T-helper 17 cell (primary cell): ENCODE measurements at regions not wholly inside any gene's neighbourhood (a gene's known extent, or its start where the extent isn't known, plus 50 kb on each side); places are given as distances from the start of the nearest gene placed in this dataset.
"Not testable (repeated sequence)": the region's sequence is repeated elsewhere in the genome, so short reads cannot be mapped to it uniquely, and the experiment has no call there.

Experiments used
- ATAC-seq: fragments of 150-1000 bp; cut with Tn5 transposase; 2 replicates; pipeline ENCODE4 v1.10.0; 2021; ENCODE audit warnings: mild to moderate bottlenecking, moderate library complexity
- DNase-seq, 3 donors: peaks; one replicate each; pipeline versions ENCODE4 v3.0.0 to v3.0.0-alpha.2; 2020 to 2021
- H3K9me3 ChIP-seq: one replicate; pipeline ENCODE4 v1.7.0; 2013; ENCODE audit warnings: low read length, mild to moderate bottlenecking; ENCODE audit not compliant: control insufficient read depth, poor library complexity, severe bottlenecking
- H3K27ac Mint-ChIP-seq: one replicate; pipeline ENCODE4 v1.8.0; 2022; ENCODE audit warnings: mild to moderate bottlenecking, moderate library complexity, mixed read lengths
- H3K27me3 Mint-ChIP-seq: one replicate; pipeline ENCODE4 v1.8.0; 2022; ENCODE audit warnings: mixed read lengths
- H3K36me3 Mint-ChIP-seq: one replicate; pipeline ENCODE4 v1.8.0; 2022; ENCODE audit warnings: low read depth, mixed read lengths
- H3K4me1 Mint-ChIP-seq: one replicate; pipeline ENCODE4 v1.8.0; 2022; ENCODE audit warnings: mild to moderate bottlenecking, mixed read lengths
- H3K4me3 Mint-ChIP-seq: one replicate; pipeline ENCODE4 v1.8.0; 2022; ENCODE audit warnings: mild to moderate bottlenecking, moderate library complexity, mixed read lengths

DNA sequence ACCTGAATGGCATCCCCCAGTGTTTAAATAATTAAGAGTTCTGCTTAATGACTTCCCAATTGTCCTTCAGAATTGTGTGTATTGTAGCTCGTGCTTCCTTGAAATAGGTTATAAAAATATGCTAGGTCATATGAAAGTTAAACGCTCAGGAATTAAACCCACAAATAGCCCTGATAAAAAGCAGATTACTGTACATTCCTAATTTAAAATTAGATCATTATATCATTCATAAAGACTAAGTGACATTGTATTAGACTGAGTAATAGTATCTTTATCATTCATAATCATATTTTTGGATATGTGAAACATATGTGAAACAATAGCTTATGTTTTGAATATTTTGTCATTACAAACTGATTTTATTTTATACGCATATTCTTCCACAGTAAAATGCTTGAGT, 1706.7 kb downstream of the HACE1 start:
- Mint-ChIP-seq H3K27me3 (no peaks in the 10 kb centered on the region), H3K36me3 (no peaks in the 10 kb centered on the region), H3K4me3 (no peak overlapping the region), H3K27ac (no peak overlapping the region), H3K4me1 (no peaks in the 10 kb centered on the region)
- H3K9me3 ChIP-seq: no peaks in the 10 kb centered on the region
- no peak for ATAC-seq
- no peak for DNase-seq

DNA sequence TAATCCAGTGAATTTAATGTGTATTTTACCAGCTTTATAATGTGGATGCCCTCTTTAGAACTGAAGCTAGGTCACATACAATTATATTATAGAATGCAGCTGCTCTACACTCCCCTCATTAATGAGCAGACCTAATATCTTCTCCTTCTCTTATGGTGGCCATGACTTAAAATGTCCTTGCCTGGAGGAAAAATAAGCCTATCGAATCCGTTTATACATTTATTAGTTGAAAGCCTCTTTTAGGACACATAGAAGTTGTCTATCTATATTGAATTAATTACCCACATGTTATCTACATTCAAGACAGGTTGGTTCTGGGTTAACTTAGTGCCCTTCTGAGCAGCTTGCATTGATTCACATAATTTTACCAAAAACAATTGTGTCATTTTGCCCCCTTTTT, 1716.8 kb downstream of the HACE1 start:
- ATAC-seq (no peak), DNase-seq (no peak)
- no peaks in the 10 kb centered on the region for H3K36me3 Mint-ChIP-seq
- H3K9me3 ChIP-seq: no peaks in the 10 kb centered on the region
- no peaks in the 10 kb centered on the region for H3K27me3 Mint-ChIP-seq
- H3K4me3 Mint-ChIP-seq: no peak overlapping the region
- no peak overlapping the region for H3K27ac Mint-ChIP-seq
- no peaks in the 10 kb centered on the region for H3K4me1 Mint-ChIP-seq

DNA sequence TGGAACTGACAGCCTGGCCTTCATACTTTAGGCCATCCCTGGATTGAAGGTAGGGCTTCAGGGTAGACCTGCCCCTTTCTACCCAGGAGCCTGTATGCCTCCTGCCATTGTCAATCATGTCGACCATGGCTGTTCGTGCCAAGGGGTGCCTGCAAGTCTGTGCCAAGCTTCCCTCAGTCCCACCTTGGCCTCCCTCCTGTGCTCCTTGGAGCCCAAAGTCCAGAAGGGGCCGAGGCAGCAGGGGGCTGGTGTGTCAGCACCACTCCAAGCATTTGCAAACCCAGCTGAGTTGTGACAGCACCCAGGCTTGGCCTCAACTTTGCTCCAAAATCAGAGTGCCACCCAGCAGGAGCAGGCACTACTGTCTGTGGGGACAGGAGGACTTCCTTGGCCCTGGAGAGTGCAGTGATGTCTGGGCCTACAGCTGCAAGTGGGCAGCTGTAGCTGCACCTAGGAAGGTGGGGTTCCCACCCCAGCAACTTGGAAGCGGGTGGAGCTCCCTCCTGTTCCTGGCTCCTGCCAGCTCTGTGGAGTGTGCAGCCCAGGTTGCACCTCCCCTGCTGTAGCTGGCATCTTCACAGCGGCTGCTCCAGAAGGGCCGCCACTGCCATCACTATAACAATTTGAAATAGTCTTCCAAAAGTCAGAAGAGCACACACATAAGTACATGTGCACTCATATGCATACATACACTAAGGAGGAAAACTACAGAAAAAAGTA, 1719.3 kb downstream of the HACE1 start:
- DNase-seq (no peak), ATAC-seq (no peak)
- no peaks in the 10 kb centered on the region for H3K36me3 Mint-ChIP-seq
- H3K4me3 Mint-ChIP-seq: no peak overlapping the region
- H3K4me1 Mint-ChIP-seq: no peaks in the 10 kb centered on the region
- H3K9me3 ChIP-seq: no peaks in the 10 kb centered on the region
- no peaks in the 10 kb centered on the region for H3K27me3 Mint-ChIP-seq
- H3K27ac Mint-ChIP-seq: no peak overlapping the region

DNA sequence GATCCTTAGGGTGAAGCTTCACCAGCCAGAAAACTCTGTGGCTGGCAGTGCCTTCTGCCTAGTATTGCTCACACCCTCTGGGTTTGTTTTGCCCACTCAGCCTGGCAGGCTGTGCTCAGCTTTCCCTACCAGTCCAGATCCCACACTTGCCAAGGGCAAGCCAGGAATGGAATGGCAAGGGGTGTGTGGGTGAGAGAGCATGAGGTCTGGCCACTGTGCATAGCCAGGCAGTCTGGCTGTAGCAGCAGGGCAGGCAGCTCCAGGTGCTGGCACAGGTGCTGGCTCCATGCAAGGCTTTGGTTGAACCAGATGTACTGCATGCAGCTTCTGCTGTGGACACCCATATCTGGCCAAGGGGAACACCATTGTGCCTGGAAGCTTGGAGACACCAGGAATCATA, 1720.3 kb downstream of the HACE1 start:
- Mint-ChIP-seq H3K27ac (no peak overlapping the region), H3K27me3 (no peaks in the 10 kb centered on the region), H3K36me3 (no peaks in the 10 kb centered on the region), H3K4me3 (no peak overlapping the region), H3K4me1 (no peaks in the 10 kb centered on the region)
- DNase-seq (no peak), ATAC-seq (no peak)
- no peaks in the 10 kb centered on the region for H3K9me3 ChIP-seq

DNA sequence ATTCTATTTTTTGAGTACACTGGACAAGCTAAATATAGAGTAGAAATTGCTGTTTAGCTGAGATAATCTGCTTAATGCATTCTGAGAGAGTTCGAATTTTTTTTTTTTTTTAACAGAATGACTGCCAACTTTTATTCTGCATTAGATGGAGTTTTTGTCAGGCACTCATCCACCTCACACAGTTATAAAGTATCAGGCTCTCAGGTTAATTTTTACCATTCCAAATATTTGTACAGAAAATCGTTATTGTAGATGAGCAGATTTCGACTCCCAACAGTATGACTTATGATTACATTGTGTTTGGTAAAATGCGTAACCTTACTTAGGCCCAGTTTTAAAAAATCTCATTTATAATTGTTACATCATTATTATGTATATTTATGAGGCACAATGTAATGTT, 1731.0 kb downstream of the GRIK2 start:
- no peak for DNase-seq
- Mint-ChIP-seq H3K27me3 (no peaks in the 10 kb centered on the region), H3K4me3 (no peak overlapping the region), H3K36me3 (no peaks in the 10 kb centered on the region), H3K4me1 (no peaks in the 10 kb centered on the region), H3K27ac (no peak overlapping the region)
- no peaks in the 10 kb centered on the region for H3K9me3 ChIP-seq
- no peak for ATAC-seq

DNA sequence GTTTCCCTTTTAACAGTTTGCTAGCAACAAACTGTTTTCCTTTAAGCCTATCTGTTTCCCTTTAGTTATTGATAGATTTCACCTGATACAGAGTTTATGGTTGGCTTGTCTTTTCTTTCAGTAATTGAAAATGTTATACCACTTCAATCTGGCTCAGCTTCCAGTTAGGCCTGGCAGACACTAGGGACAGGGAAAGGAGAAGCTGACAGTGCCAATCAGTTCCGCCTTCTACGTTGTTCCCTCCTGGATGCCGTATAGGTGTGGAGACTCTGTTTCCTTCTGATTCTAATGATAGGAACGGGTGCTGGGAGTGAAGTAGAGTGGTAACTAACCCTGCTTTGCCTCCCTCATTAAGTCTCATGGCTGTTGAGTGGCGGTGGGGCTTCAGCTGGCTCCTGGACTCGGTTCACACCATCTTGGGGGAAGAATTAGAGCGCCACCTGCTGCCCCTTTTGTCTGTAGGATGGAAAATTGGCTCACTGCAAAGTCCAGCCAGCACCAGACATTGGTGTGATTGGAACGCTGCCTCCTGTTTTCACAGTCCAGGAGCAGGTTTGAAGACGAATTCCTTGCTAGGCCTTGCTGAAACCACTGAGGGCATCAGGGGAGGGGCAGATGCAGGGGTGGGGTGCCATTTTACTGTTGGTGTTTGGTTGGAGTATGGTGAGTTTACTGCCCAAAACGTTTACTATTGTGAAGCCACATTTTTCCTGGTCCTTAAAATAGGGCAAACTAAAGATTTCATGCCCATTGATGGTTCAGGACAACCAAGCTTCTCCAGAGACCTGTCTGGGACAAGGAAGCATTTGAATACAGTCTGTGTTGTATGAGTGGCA, 1729.5 kb downstream of the GRIK2 start:
- DNase-seq (no peak), ATAC-seq (no peak)
- H3K27me3 Mint-ChIP-seq: no peaks in the 10 kb centered on the region
- no peak overlapping the region for H3K4me3 Mint-ChIP-seq
- H3K27ac Mint-ChIP-seq: no peak overlapping the region
- no peaks in the 10 kb centered on the region for H3K4me1 Mint-ChIP-seq
- H3K9me3 ChIP-seq: no peaks in the 10 kb centered on the region
- no peaks in the 10 kb centered on the region for H3K36me3 Mint-ChIP-seq

DNA sequence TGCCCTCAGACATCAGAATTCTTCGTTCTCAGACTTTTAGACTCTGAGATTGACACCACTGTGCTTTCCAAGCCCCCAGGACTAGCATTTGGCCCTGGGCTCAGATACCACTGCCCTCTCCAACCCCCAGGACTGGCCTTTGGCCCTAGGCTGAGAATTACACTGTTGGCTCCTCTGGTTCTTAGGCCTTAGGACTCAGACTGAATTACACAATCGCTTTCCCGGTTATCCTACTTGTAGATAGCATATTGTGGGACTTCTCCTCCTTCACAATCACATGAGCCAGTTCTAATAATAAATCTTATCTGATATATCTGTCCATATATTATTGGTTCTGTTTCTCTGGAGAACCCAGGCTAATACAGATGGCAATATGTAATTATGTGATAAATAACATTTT, 1725.5 kb downstream of the GRIK2 start:
- Mint-ChIP-seq H3K27me3 (no peaks in the 10 kb centered on the region), H3K4me1 (no peaks in the 10 kb centered on the region), H3K27ac (no peak overlapping the region), H3K4me3 (no peak overlapping the region), H3K36me3 (no peaks in the 10 kb centered on the region)
- no peaks in the 10 kb centered on the region for H3K9me3 ChIP-seq
- ATAC-seq: no peak
- DNase-seq: no peak

DNA sequence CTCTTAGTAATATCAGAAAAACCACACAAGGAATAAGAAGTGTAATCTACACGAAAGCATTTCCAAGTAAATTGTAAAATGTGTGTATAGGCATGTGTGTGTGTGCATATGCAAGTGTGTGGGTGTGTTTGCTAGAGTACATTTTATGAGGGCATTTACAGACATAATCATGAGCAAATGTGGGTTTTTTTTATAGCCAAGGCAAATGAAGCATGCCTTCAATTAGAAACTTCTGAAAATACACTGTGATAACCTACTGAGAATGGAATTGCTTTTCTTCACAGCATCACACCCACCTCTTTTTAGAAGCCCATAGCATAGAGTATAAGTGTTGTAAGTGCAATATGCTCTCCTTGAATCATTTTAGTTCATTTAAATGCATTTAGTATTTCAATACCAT, 1721.1 kb downstream of the GRIK2 start:
- Mint-ChIP-seq H3K4me1 (no peaks in the 10 kb centered on the region), H3K36me3 (no peaks in the 10 kb centered on the region)
- DNase-seq: no peak

DNA sequence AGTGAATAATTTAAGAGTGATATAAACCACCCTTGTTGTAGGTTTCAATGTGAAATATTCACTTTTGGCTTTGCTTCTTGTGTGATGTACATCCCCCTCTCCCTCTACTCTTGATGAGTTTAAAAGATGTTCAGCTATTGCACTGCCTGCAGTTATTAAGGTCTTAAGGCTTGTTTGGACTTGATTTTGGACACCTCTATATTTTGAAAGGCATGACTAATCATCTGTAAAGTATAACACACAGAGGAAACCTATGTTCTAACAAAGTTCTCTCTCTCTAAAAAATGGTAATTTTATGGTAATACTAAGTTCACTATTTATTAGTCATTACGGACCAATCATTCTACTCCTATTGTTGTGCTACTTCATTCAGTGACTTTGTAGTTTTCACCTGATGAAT, 1719.9 kb downstream of the GRIK2 start:
- H3K27ac Mint-ChIP-seq: no peak overlapping the region
- no peaks in the 10 kb centered on the region for H3K4me1 Mint-ChIP-seq
- no peak overlapping the region for H3K4me3 Mint-ChIP-seq
- no peaks in the 10 kb centered on the region for H3K27me3 Mint-ChIP-seq
- no peaks in the 10 kb centered on the region for H3K9me3 ChIP-seq
- ATAC-seq (no peak), DNase-seq (no peak)
- H3K36me3 Mint-ChIP-seq: no peaks in the 10 kb centered on the region

More for the DNA sequence above, 1721.1 kb downstream of the GRIK2 start:
- no peak for ATAC-seq
- no peak overlapping the region for H3K27ac Mint-ChIP-seq
- H3K9me3 ChIP-seq: no peaks in the 10 kb centered on the region
- no peaks in the 10 kb centered on the region for H3K27me3 Mint-ChIP-seq
- no peak overlapping the region for H3K4me3 Mint-ChIP-seq

DNA sequence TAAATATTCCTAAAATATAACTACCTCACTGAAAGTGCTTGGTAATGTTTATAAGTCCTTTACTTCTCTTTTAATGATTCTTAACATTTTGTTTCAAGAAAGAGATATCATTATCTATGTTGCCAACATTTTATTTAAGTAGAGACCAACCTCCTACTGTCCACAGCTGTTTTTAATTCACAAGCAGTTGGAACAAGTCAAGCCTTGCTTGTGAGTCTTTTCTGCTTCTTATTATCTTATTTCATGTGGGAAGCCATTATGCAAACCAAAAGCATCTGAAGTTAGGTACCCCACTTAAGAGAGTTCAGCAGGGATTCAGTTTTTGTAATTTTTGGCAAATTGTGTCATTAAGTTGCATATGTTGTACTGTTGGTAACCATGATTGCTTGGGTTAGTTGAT, 1714.5 kb downstream of the GRIK2 start:
- ATAC-seq: no peak
- DNase-seq: no peak
- H3K36me3 Mint-ChIP-seq: no peaks in the 10 kb centered on the region
- H3K27me3 Mint-ChIP-seq: no peaks in the 10 kb centered on the region
- no peaks in the 10 kb centered on the region for H3K4me1 Mint-ChIP-seq
- no peak overlapping the region for H3K4me3 Mint-ChIP-seq
- H3K9me3 ChIP-seq: peaks cover 2% of the 10 kb centered on the region
- no peak overlapping the region for H3K27ac Mint-ChIP-seq

DNA sequence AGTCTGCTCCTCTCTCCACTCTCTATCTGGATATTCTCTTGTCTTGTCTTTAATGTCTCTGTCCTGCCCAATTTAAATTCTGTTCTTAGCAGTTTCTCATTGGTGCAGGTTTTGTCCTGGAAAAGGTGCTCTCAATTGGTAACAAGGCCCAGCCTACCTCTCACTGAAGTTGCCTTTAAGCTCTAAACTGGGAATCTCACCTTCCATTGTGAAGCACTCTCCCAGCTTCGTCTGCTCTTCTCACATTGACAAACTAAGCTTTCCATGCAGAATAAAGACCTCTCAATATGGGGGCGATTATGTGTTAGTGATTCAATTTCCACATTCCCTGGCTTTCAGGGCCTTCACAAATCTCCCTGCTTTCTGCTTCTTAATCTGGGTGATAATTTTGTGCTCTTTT, 1712.2 kb downstream of the GRIK2 start:
- ATAC-seq (no peak), DNase-seq (no peak)
- H3K27ac Mint-ChIP-seq: no peak overlapping the region
- peaks cover 2% of the 10 kb centered on the region for H3K9me3 ChIP-seq
- no peaks in the 10 kb centered on the region for H3K4me1 Mint-ChIP-seq
- no peaks in the 10 kb centered on the region for H3K27me3 Mint-ChIP-seq
- H3K4me3 Mint-ChIP-seq: no peak overlapping the region
- no peaks in the 10 kb centered on the region for H3K36me3 Mint-ChIP-seq

DNA sequence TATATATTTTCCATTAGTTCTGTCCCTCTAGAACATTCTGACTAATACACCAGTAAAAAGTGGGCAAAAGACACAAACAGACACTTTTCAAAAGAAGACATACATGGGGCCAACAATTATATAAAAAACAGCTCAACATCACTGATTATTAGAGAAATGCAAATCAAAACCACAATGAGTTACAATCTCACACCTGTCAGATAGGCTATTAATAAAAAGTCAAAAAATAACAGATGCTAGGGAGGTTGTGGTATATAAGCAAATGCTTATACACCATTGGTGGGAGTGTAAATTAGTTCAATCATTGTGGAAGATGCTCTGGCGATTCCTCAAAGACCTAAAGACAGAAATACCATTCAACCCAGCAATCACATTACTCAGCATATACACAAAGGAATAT, 1707.8 kb downstream of the GRIK2 start:
- no peaks in the 10 kb centered on the region for H3K27me3 Mint-ChIP-seq
- H3K36me3 Mint-ChIP-seq: no peaks in the 10 kb centered on the region
- H3K27ac Mint-ChIP-seq: no peak overlapping the region
- no peak for ATAC-seq
- H3K4me3 Mint-ChIP-seq: no peak overlapping the region
- no peaks in the 10 kb centered on the region for H3K4me1 Mint-ChIP-seq
- H3K9me3 ChIP-seq: peaks cover 2% of the 10 kb centered on the region
- no peak for DNase-seq

DNA sequence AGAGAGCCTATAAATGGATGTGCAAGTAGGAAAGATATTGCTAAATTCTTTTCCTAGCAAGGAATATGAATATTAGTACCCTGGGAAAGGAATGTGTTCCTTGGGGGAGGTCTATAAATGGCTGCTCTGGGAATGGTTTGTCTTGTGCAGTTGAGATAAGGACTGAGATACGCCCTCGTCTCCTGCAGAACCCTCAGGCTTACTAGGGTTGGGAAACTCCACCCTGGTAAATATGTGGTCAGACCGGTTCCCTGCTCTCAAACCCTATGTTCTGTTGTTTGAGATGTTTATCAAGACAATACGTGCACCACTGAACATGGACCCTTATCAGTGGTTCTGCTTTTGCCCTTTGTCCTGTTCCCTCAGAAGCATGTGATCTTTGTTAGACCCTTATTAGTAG, 1698.9 kb downstream of the GRIK2 start:
- H3K36me3 Mint-ChIP-seq, H3K4me1 Mint-ChIP-seq, H3K9me3 ChIP-seq, H3K4me3 Mint-ChIP-seq, ATAC-seq, H3K27ac Mint-ChIP-seq, H3K27me3 Mint-ChIP-seq, DNase-seq: not testable (repeated sequence)

DNA sequence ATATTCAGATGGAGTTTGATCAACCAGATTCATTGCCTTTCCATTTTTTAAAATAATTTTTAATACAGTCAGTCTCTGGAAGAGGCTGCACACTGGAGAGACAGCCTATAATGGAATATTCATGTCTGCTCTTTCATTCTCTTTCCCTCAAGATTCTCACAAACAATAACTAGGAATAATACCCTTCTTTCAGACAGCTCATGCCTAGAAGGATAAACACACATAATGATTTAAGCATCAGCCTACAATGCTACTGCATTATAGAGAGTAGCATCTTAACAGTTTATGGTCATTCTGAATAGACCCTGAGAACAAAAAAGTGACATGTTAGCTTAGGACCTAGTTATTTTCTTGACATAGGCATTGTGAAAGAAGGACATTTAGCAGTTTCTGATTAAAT, 1692.3 kb downstream of the GRIK2 start:
- H3K36me3 Mint-ChIP-seq: no peaks in the 10 kb centered on the region
- H3K4me1 Mint-ChIP-seq: no peaks in the 10 kb centered on the region
- H3K27me3 Mint-ChIP-seq: no peaks in the 10 kb centered on the region
- ATAC-seq: no peak
- H3K9me3 ChIP-seq: no peaks in the 10 kb centered on the region
- H3K27ac Mint-ChIP-seq: no peak overlapping the region
- no peak overlapping the region for H3K4me3 Mint-ChIP-seq
- DNase-seq: no peak
